Psoas muscle (tissue), 7 donors: ENCODE measurements at regions not wholly inside any gene's neighbourhood (a gene's known extent, or its start where the extent isn't known, plus 50 kb on each side); places are given as distances from the start of the nearest gene placed in this dataset.

Experiments used
- ATAC-seq, 4 donors: fragments of 200-7000 bp; cut with Tn5 transposase; one replicate each; pipeline ENCODE4 v1.9.1; 2020; ENCODE audit warnings: moderate library complexity in 3 of 4, mild to moderate bottlenecking in 2 of 4
- DNase-seq, 2 donors: peaks; one replicate each; pipeline ENCODE4 v3.0.0-alpha.2; 2020
- H3K27ac ChIP-seq: fragments of 200-600 bp; one replicate; pipeline ENCODE4 v1.8.0; 2022
- H3K27me3 ChIP-seq, 3 donors: fragments of 200-600 bp in 1 of 3; one replicate each; pipeline versions ENCODE4 v1.6.1 to v1.8.0; 2013 to 2022; ENCODE audit warnings: low read length in 2 of 3, mild to moderate bottlenecking in 2 of 3, moderate library complexity in 1 of 3; ENCODE audit not compliant: insufficient read depth in 3 of 3
- H3K36me3 ChIP-seq, 2 donors: fragments of 200-600 bp in 1 of 2; one replicate each; pipeline versions ENCODE4 v1.6.1 to v1.8.0; 2013 to 2022; ENCODE audit warnings: low read depth in 1 of 2, mild to moderate bottlenecking in 1 of 2, moderate library complexity in 1 of 2; ENCODE audit not compliant: insufficient read depth in 1 of 2
- H3K4me1 ChIP-seq: fragments of 200-600 bp; one replicate; pipeline ENCODE4 v1.8.0; 2022
- H3K4me3 ChIP-seq: fragments of 200-600 bp; one replicate; pipeline ENCODE4 v1.8.0; 2022; ENCODE audit warnings: mild to moderate bottlenecking
- H3K9me3 ChIP-seq: fragments of 200-600 bp; one replicate; pipeline ENCODE4 v1.8.0; 2022
- CTCF ChIP-seq: fragments of 200-600 bp; IDR thresholded peaks from one replicate; pipeline ENCODE4 v1.8.0; 2022; ENCODE audit warnings: antibody characterized with exemption
- WGBS, 3 donors: extraction: QIAGEN DNeasy Blood & Tissue Kit; methylation state at CpG; one replicate each; pipeline versions ENCODE4 v1.1.6 to v1.1.7; 2013; 5-methylcytosine and 5-hydroxymethylcytosine counted together
- intact Hi-C, 2 donors: fragments of 100-400 bp; cut with DNase I; formaldehyde crosslinking; loops; one replicate each; pipeline versions ENCODE4 v1.11.0 to v1.14.2; 2022
- donor health status: healthy with polysubstance abuse.
- donor health status: DM: no; HTN: no; CAD: no; lungs with moderate emphysema.
- donor health status: Bipolar disorder and iron deficiency.
- donor health status: healthy.
- donor health status: DM: yes; HTN: yes; CAD: no.
- donor health status: DM: no; HTN: no; CAD: no.
- donor health status: DM: yes; HTN: yes; CAD: no.

GRCh38 chr1:232150770-232151548 is 479.0 kb downstream of the SIPA1L2 start:
- Histone ChIP-seq H3K4me1 (no peaks in the 10 kb centered on the region), H3K27me3 (no peaks in the 10 kb centered on the region), H3K36me3 (no peaks in the 10 kb centered on the region), H3K9me3 (no peaks in the 10 kb centered on the region), H3K27ac (no peak overlapping the region), H3K4me3 (no peak overlapping the region)
- DNase-seq, result no peak
- 81 to 88% (median 88%) methylated on average over 8 of the region's 8 CpGs for WGBS, 3 donors
- TF ChIP-seq CTCF, result no peak
- intact Hi-C loops, result no loop called here
- no peak for ATAC-seq

DNA sequence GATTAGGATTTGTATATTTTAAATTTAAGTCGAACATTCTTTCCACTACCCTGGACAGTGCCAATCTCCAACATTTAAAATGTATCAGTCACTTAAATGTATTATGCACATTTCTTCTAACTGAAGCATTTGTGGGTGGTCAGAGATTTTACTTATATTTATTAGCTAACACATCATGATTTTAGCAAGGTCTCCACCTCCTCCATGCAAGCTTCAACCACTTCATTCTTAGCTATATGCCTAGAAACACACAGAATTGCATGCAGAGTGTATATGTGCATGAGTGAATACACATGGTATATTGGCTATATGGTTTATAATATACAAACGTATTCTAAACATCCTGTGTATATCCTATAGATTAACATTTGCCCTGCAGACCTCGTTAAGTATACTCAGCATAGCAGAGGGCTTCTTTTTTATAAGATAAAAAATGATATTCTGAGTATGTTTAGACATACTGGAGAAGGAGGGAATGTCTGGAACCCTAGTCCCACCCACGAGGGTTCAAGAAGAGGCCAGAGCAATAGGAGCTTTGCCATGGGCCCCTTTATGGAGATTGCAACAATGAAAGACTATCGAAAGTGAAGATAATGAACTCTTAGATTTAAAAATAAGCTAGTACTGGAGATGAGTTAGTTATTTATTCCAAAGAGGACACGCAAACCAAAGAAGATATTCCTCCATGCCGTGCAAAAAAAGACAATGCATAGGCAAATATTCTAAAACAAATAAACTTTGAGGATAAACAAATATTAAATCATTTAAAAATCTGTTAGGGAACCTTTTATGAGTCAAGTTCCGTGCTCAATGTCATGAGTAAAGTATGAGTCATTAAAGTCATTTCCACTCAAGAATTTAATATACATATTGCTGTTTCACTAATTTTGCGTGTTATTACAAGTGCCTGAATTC is 480.4 kb downstream of the SIPA1L2 start:
- 65 to 77% (median 72%) methylated on average over 9 of the region's 9 CpGs for WGBS, 3 donors
- no peak for DNase-seq

GRCh38 chr1:232147215-232147614 is 482.7 kb downstream of the SIPA1L2 start:
- intact Hi-C loops, result no loop called here
- no peaks in the 10 kb centered on the region for H3K36me3 ChIP-seq

More for the DNA sequence above, 480.4 kb downstream of the SIPA1L2 start:
- Histone ChIP-seq H3K27ac (no peak overlapping the region), H3K36me3 (no peaks in the 10 kb centered on the region), H3K27me3 (no peaks in the 10 kb centered on the region), H3K4me3 (no peak overlapping the region), H3K9me3 (no peaks in the 10 kb centered on the region), H3K4me1 (no peaks in the 10 kb centered on the region)
- TF ChIP-seq CTCF, result no peak
- intact Hi-C loops, result no loop called here
- no peak for ATAC-seq

GRCh38 chr1:232146514-232146913 is 483.4 kb downstream of the SIPA1L2 start:
- Histone ChIP-seq H3K4me3 (no peak overlapping the region), H3K36me3 (no peaks in the 10 kb centered on the region), H3K9me3 (no peaks in the 10 kb centered on the region), H3K4me1 (peaks cover 7% of the 10 kb centered on the region), H3K27ac (no peak overlapping the region), H3K27me3 (no peaks in the 10 kb centered on the region)
- 90 to 92% (median 91%) methylated on average over 3 of the region's 3 CpGs for WGBS, 3 donors
- no peak for TF ChIP-seq CTCF
- intact Hi-C loops, result no loop called here
- ATAC-seq, result no peak
- no peak for DNase-seq

More at GRCh38 chr1:232147215-232147614, 482.7 kb downstream of the SIPA1L2 start:
- peaks cover 7% of the 10 kb centered on the region for H3K4me1 ChIP-seq
- H3K9me3 ChIP-seq, result no peaks in the 10 kb centered on the region
- no peak for DNase-seq
- WGBS, 3 donors, result 88 to 92% (median 92%) methylated on average over 2 of the region's 2 CpGs
- no peak overlapping the region for H3K4me3 ChIP-seq
- no peak overlapping the region for H3K27ac ChIP-seq
- no peak for TF ChIP-seq CTCF
- ATAC-seq, result no peak
- no peaks in the 10 kb centered on the region for H3K27me3 ChIP-seq
